GM23338 (cell line): ENCODE measurements at regions not wholly inside any gene's neighbourhood (a gene's known extent, or its start where the extent isn't known, plus 50 kb on each side); places are given as distances from the start of the nearest gene placed in this dataset.

Experiments used
- ATAC-seq: fragments of 200-7000 bp; cut with Tn5 transposase; 3 replicates; pipeline ENCODE4 v1.9.1; 2020
- DNase-seq: peaks from one replicate; pipeline ENCODE4 v3.0.0-alpha.2; 2015; ENCODE audit warnings: low spot score
- H2AFZ ChIP-seq: fragments of 200-600 bp; sonication (generic); 2 replicates; pipeline ENCODE4 v1.8.0; 2016; ENCODE audit warnings: antibody characterized with exemption, mild to moderate bottlenecking, moderate library complexity
- H3F3A ChIP-seq: fragments of 200-600 bp; sonication (generic); replicated peaks from 2 replicates; pipeline ENCODE4 v1.8.0; 2017; ENCODE audit warnings: antibody characterized with exemption, mixed run types, low read depth
- H3K27ac ChIP-seq: fragments of 200-600 bp; sonication (generic); 2 replicates; pipeline ENCODE4 v1.6.1; 2016; ENCODE audit warnings: low read depth
- H3K27me3 ChIP-seq: fragments of 200-600 bp; sonication (generic); 2 replicates; pipeline ENCODE4 v1.8.0; 2016; ENCODE audit warnings: mild to moderate bottlenecking, mixed run types, moderate library complexity; ENCODE audit not compliant: insufficient read depth
- H3K36me3 ChIP-seq: fragments of 200-600 bp; sonication (generic); 2 replicates; pipeline ENCODE4 v1.8.0; 2016; ENCODE audit warnings: mild to moderate bottlenecking; ENCODE audit not compliant: insufficient read depth
- H3K4me1 ChIP-seq: fragments of 200-600 bp; sonication (generic); 2 replicates; pipeline ENCODE4 v1.8.0; 2016; ENCODE audit warnings: mild to moderate bottlenecking, moderate library complexity; ENCODE audit not compliant: insufficient read depth
- H3K4me2 ChIP-seq: fragments of 200-600 bp; sonication (generic); 2 replicates; pipeline ENCODE4 v1.7.1; 2017; ENCODE audit warnings: mixed run types
- H3K4me3 ChIP-seq: fragments of 200-600 bp; sonication (generic); 2 replicates; pipeline ENCODE4 v1.6.1; 2016; ENCODE audit warnings: mixed run types
- H3K79me2 ChIP-seq: fragments of 200-600 bp; sonication (generic); replicated peaks from 2 replicates; pipeline ENCODE4 v1.8.0; 2017; ENCODE audit warnings: mild to moderate bottlenecking; ENCODE audit not compliant: insufficient read depth
- H3K9me2 ChIP-seq: fragments of 200-600 bp; sonication (generic); 2 replicates; pipeline ENCODE4 v1.8.0; 2017; ENCODE audit not compliant: insufficient read depth
- H4K20me1 ChIP-seq: fragments of 200-600 bp; sonication (generic); replicated peaks from 2 replicates; pipeline ENCODE4 v1.8.0; 2017; ENCODE audit warnings: mild to moderate bottlenecking; ENCODE audit not compliant: insufficient read depth
- H3K27ac Mint-ChIP-seq: 2 replicates; pipeline ENCODE4 v1.8.0; 2020; ENCODE audit warnings: inconsistent platforms, mild to moderate bottlenecking, moderate library complexity, mixed read lengths
- H3K27me3 Mint-ChIP-seq: 3 replicates; pipeline ENCODE4 v1.8.0; 2022; ENCODE audit warnings: low read depth, mild to moderate bottlenecking, moderate library complexity, mixed read lengths, inconsistent platforms; ENCODE audit not compliant: insufficient read depth, poor library complexity
- H3K36me3 Mint-ChIP-seq: 3 replicates; pipeline ENCODE4 v1.8.0; 2021; ENCODE audit warnings: low read depth, mild to moderate bottlenecking, inconsistent platforms, moderate library complexity, mixed read lengths
- H3K4me1 Mint-ChIP-seq: 3 replicates; pipeline ENCODE4 v1.8.0; 2020; ENCODE audit warnings: mild to moderate bottlenecking, inconsistent platforms, mixed read lengths
- H3K4me3 Mint-ChIP-seq: 3 replicates; pipeline ENCODE4 v1.8.0; 2021; ENCODE audit warnings: moderate library complexity, mild to moderate bottlenecking, inconsistent platforms, mixed read lengths
- H3K9me3 Mint-ChIP-seq: 3 replicates; pipeline ENCODE4 v1.8.0; 2020; ENCODE audit warnings: moderate library complexity, mild to moderate bottlenecking, inconsistent platforms, mixed read lengths
- CREB1 ChIP-seq: fragments of 250-450 bp; sonication (Bioruptor Pico); IDR thresholded peaks from 2 replicates; pipeline ENCODE4 v1.5.0; 2020; ENCODE audit warnings: low read depth, mild to moderate bottlenecking, moderate library complexity
- CTCF ChIP-seq, 2 experiments: fragments of 200-600 bp in 1 of 2; sonication (generic) in 1 of 2; conservative IDR thresholded peaks; 2 replicates each; pipeline versions ENCODE4 v1.5.1 to v1.6.1; 2016 to 2017; ENCODE audit warnings: antibody characterized with exemption in 2 of 2, low read depth in 2 of 2, mild to moderate bottlenecking in 2 of 2, moderate library complexity in 1 of 2
- ETS1 ChIP-seq: IDR thresholded peaks from 2 replicates; pipeline ENCODE4 v1.6.1; 2016; ENCODE audit warnings: antibody characterized with exemption
- EZH2 ChIP-seq: fragments of 200-600 bp; sonication (generic); IDR thresholded peaks from one replicate; pipeline ENCODE4 v1.8.0; 2017; ENCODE audit warnings: antibody characterized with exemption, mild to moderate bottlenecking, low read depth; ENCODE audit not compliant: unreplicated experiment
- EZH2phosphoT487 ChIP-seq: fragments of 200-600 bp; sonication (generic); IDR thresholded peaks from one replicate; pipeline ENCODE4 v1.8.1; 2018; ENCODE audit warnings: antibody characterized with exemption; ENCODE audit not compliant: unreplicated experiment
- JUNB ChIP-seq: IDR thresholded peaks from one replicate; pipeline ENCODE4 v1.6.1; 2016; ENCODE audit warnings: antibody characterized with exemption; ENCODE audit not compliant: unreplicated experiment
- NANOG ChIP-seq: IDR thresholded peaks from 2 replicates; pipeline ENCODE4 v1.6.1; 2016; ENCODE audit warnings: antibody characterized with exemption, borderline replicate concordance
- POLR2AphosphoS5 ChIP-seq: IDR thresholded peaks from 2 replicates; pipeline ENCODE4 v1.6.1; 2016; ENCODE audit warnings: antibody characterized with exemption, low read depth
- REST ChIP-seq: IDR thresholded peaks from one replicate; pipeline ENCODE4 v1.6.1; 2018; ENCODE audit warnings: antibody characterized with exemption; ENCODE audit not compliant: unreplicated experiment
- STAT1 ChIP-seq: IDR thresholded peaks from one replicate; pipeline ENCODE4 v1.6.1; 2016; ENCODE audit warnings: antibody characterized with exemption; ENCODE audit not compliant: unreplicated experiment
- ZNF114 ChIP-seq: fragments of 250-450 bp; sonication (Bioruptor Pico); IDR thresholded peaks from 2 replicates; pipeline ENCODE4 v1.5.0; 2020; ENCODE audit warnings: mild to moderate bottlenecking, moderate library complexity
- ZNF331 ChIP-seq: fragments of 250-450 bp; sonication (Bioruptor Pico); IDR thresholded peaks from 2 replicates; pipeline ENCODE4 v1.5.0; 2020; ENCODE audit warnings: low read depth, mild to moderate bottlenecking, moderate library complexity
- TF ChIP-seq, protein P1 (sequence below): fragments of 250-450 bp; sonication (Bioruptor Pico); IDR thresholded peaks from 2 replicates; pipeline ENCODE4 v1.5.0; 2020; ENCODE audit warnings: mild to moderate bottlenecking, moderate library complexity

DNA sequence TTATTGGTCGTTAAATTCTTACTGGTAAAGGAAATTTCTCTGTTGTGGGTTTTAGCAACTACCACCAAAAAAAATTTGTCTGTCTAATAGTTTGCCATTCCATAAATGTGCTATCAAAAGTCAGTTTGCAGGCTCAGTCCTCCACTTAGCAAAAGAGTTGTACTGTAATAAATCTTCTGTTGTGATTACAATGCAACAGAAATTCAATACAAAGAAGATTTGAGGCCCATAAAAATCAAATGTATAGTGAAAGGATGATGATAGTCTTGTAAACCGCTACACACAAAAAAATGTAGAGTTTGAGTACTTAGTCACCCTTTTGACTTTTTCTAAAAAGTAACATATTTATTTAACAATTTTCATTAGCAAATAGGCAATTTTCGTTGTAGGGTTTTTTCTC, 251.7 kb downstream of the VGLL3 start:
- H2AFZ ChIP-seq: no peak overlapping the region
- H3K4me2 ChIP-seq: no peak overlapping the region
- no peaks in the 10 kb centered on the region for H4K20me1 ChIP-seq
- no peaks in the 10 kb centered on the region for H3F3A ChIP-seq
- H3K4me3 ChIP-seq: no peak overlapping the region
- H3K4me1 ChIP-seq: no peaks in the 10 kb centered on the region
- peaks cover 1% of the 10 kb centered on the region for H3K27me3 Mint-ChIP-seq
- no peaks in the 10 kb centered on the region for H3K9me3 Mint-ChIP-seq
- H3K4me1 Mint-ChIP-seq: 0 out of 3 replicates have a peak, but pooled peaks cover 2% of the 10 kb centered on the region
- no peak overlapping the region for H3K27ac ChIP-seq
- ATAC-seq: no peak
- H3K4me3 Mint-ChIP-seq: no peak overlapping the region
- no peaks in the 10 kb centered on the region for H3K36me3 ChIP-seq
- H3K9me2 ChIP-seq: no peaks in the 10 kb centered on the region
- DNase-seq: no peak
- H3K79me2 ChIP-seq: no peaks in the 10 kb centered on the region
- H3K27ac Mint-ChIP-seq: no peak overlapping the region
- H3K36me3 Mint-ChIP-seq: no peaks in the 10 kb centered on the region
- TF ChIP-seq ZNF331 (CRISPR knock-in tag) (no peak), EZH2 (no peak), STAT1 (no peak), JUNB (no peak), EZH2phosphoT487 (no peak), CREB1 (CRISPR knock-in tag) (no peak), ETS1 (no peak), POLR2AphosphoS5 (no peak), CTCF (conservative IDR thresholded peaks at IDR 0.05; ENCODE audit: low read depth in 2 of 2) (no peak), REST (no peak), NANOG (no peak), ZNF114 (CRISPR knock-in tag) (no peak)
- TF ChIP-seq, protein P1, sequence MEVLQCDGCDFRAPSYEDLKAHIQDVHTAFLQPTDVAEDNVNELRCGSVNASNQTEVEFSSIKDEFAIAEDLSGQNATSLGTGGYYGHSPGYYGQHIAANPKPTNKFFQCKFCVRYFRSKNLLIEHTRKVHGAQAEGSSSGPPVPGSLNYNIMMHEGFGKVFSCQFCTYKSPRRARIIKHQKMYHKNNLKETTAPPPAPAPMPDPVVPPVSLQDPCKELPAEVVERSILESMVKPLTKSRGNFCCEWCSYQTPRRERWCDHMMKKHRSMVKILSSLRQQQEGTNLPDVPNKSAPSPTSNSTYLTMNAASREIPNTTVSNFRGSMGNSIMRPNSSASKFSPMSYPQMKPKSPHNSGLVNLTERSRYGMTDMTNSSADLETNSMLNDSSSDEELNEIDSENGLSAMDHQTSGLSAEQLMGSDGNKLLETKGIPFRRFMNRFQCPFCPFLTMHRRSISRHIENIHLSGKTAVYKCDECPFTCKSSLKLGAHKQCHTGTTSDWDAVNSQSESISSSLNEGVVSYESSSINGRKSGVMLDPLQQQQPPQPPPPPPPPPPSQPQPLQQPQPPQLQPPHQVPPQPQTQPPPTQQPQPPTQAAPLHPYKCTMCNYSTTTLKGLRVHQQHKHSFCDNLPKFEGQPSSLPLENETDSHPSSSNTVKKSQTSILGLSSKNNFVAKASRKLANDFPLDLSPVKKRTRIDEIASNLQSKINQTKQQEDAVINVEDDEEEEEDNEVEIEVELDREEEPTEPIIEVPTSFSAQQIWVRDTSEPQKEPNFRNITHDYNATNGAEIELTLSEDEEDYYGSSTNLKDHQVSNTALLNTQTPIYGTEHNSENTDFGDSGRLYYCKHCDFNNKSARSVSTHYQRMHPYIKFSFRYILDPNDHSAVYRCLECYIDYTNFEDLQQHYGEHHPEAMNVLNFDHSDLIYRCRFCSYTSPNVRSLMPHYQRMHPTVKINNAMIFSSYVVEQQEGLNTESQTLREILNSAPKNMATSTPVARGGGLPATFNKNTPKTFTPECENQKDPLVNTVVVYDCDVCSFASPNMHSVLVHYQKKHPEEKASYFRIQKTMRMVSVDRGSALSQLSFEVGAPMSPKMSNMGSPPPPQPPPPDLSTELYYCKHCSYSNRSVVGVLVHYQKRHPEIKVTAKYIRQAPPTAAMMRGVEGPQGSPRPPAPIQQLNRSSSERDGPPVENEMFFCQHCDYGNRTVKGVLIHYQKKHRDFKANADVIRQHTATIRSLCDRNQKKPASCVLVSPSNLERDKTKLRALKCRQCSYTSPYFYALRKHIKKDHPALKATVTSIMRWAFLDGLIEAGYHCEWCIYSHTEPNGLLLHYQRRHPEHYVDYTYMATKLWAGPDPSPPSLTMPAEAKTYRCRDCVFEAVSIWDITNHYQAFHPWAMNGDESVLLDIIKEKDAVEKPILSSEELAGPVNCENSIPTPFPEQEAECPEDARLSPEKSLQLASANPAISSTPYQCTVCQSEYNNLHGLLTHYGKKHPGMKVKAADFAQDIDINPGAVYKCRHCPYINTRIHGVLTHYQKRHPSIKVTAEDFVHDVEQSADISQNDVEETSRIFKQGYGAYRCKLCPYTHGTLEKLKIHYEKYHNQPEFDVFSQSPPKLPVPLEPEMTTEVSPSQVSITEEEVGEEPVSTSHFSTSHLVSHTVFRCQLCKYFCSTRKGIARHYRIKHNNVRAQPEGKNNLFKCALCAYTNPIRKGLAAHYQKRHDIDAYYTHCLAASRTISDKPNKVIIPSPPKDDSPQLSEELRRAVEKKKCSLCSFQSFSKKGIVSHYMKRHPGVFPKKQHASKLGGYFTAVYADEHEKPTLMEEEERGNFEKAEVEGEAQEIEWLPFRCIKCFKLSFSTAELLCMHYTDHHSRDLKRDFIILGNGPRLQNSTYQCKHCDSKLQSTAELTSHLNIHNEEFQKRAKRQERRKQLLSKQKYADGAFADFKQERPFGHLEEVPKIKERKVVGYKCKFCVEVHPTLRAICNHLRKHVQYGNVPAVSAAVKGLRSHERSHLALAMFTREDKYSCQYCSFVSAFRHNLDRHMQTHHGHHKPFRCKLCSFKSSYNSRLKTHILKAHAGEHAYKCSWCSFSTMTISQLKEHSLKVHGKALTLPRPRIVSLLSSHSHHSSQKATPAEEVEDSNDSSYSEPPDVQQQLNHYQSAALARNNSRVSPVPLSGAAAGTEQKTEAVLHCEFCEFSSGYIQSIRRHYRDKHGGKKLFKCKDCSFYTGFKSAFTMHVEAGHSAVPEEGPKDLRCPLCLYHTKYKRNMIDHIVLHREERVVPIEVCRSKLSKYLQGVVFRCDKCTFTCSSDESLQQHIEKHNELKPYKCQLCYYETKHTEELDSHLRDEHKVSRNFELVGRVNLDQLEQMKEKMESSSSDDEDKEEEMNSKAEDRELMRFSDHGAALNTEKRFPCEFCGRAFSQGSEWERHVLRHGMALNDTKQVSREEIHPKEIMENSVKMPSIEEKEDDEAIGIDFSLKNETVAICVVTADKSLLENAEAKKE (CRISPR knock-in tag): no peak
- H3K27me3 ChIP-seq: no peaks in the 10 kb centered on the region
